NB4 (cell line): ENCODE measurements at regions not wholly inside any gene's neighbourhood (a gene's known extent, or its start where the extent isn't known, plus 50 kb on each side); places are given as distances from the start of the nearest gene placed in this dataset.
"Not testable (repeated sequence)": the region's sequence is repeated elsewhere in the genome, so short reads cannot be mapped to it uniquely, and the experiment has no call there.

Experiments used
- DNase-seq: peaks from one replicate; pipeline ENCODE4 v3.0.0; 2010; ENCODE audit warnings: low read depth
- H3K4me3 ChIP-seq: one replicate; pipeline ENCODE4 v1.5.1; 2011; ENCODE audit warnings: mild to moderate bottlenecking, low read depth, low read length, moderate library complexity
- MAX ChIP-seq: IDR thresholded peaks from 2 replicates; pipeline ENCODE4 v1.6.1; 2011; ENCODE audit warnings: low read depth, low read length
- MYC ChIP-seq: IDR thresholded peaks from 2 replicates; pipeline ENCODE4 v1.6.1; 2011; ENCODE audit warnings: low read depth, low read length
- POLR2A ChIP-seq: IDR thresholded peaks from 2 replicates; pipeline ENCODE4 v1.6.1; 2011; ENCODE audit warnings: mild to moderate bottlenecking; ENCODE audit not compliant: insufficient read length; ENCODE audit errors: extremely low read depth
- TF ChIP-seq, protein P1 (sequence below): IDR thresholded peaks from one replicate; pipeline ENCODE4 v1.5.1; 2012; ENCODE audit warnings: low read depth, low read length

GRCh38 chr11:38700111-38700510, 2102.1 kb upstream of the RAG2 start:
- H3K4me3 ChIP-seq, result no peak overlapping the region
- TF ChIP-seq MYC (no peak), MAX (no peak), POLR2A (no peak)
- TF ChIP-seq, protein P1, sequence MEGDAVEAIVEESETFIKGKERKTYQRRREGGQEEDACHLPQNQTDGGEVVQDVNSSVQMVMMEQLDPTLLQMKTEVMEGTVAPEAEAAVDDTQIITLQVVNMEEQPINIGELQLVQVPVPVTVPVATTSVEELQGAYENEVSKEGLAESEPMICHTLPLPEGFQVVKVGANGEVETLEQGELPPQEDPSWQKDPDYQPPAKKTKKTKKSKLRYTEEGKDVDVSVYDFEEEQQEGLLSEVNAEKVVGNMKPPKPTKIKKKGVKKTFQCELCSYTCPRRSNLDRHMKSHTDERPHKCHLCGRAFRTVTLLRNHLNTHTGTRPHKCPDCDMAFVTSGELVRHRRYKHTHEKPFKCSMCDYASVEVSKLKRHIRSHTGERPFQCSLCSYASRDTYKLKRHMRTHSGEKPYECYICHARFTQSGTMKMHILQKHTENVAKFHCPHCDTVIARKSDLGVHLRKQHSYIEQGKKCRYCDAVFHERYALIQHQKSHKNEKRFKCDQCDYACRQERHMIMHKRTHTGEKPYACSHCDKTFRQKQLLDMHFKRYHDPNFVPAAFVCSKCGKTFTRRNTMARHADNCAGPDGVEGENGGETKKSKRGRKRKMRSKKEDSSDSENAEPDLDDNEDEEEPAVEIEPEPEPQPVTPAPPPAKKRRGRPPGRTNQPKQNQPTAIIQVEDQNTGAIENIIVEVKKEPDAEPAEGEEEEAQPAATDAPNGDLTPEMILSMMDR, result no peak
- no peak for DNase-seq

- TF ChIP-seq POLR2A (no peak), MYC (no peak), MAX (no peak)
- TF ChIP-seq, protein P1, result no peak
- DNase-seq, result no peak
- H3K4me3 ChIP-seq, result no peak overlapping the region
Observed at GRCh38 chr11:38693306-38693705, 2095.3 kb upstream of the RAG2 start.

DNA sequence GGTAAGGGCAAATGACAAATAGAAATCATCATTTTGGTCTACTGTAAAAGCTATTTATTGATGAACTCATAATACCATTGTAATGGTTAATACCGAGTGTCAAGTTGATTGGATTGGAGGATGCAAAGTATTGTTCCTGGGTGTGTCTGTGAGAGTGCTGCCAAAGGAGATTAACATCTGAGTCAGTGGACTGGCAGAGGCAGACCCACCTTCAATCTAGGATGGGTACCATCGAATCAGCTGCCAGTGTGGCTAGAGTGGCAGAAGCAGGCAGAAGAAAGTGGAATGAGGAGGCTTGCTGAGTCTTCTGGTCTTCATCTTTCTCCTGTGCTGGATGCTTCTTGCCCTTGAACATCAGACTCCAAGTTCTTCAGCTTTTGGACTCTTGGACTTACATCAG, 2092.2 kb upstream of the RAG2 start:
- H3K4me3 ChIP-seq, DNase-seq: not testable (repeated sequence)

GRCh38 chr11:38687008-38687407, 2089.0 kb upstream of the RAG2 start:
- no peak for DNase-seq
- no peak overlapping the region for H3K4me3 ChIP-seq
- TF ChIP-seq, protein P1, result no peak
- TF ChIP-seq POLR2A, result no peak
- TF ChIP-seq MYC, result no peak
- TF ChIP-seq MAX, result no peak

DNA sequence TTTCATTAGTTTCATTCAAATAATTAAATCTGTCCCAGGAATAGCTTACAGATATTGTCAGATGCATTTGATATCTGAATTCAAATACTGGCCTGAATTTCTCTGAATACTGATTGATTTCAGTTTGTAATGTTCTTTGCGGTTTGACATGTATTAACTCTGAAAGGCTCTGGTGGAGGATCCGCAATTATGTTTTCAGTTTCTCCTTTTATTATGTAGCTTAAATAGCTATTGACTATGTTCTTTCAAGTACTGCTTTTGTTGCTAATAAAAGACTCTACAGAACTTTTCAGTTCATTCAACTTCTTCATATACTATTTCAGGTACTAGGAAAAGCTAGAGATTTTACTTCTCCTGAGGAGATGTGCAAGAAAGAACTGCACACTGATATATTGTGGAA, 2085.4 kb upstream of the RAG2 start:
- TF ChIP-seq, protein P1, result no peak
- no peak for TF ChIP-seq MAX
- no peak for TF ChIP-seq MYC
- no peak for TF ChIP-seq POLR2A
- H3K4me3 ChIP-seq, result no peak overlapping the region
- DNase-seq, result no peak

DNA sequence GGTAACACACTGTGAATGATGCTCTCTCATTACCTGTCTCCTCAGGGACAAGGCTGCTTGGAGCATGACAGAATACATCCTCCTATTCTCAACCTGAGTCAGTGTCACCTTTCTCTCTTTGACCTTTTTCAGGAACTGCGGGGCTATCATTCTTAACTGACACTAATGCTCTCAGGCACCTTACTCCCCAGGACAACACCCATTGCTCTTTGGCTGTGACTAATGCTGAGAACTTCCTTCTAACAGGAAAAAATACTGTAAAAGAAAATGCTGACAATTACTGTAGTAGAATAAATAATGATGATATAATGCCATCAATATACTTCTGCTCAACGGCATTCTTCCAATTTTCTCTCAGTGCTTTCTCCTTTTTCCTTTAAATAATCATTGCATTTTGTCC, 2082.7 kb upstream of the RAG2 start:
- TF ChIP-seq MAX (no peak), MYC (no peak), POLR2A (no peak)
- TF ChIP-seq, protein P1, result no peak
- no peak for DNase-seq
- H3K4me3 ChIP-seq, result no peak overlapping the region
